GM12873 (cell line): ENCODE measurements at regions not wholly inside any gene's neighbourhood (a gene's known extent, or its start where the extent isn't known, plus 50 kb on each side); places are given as distances from the start of the nearest gene placed in this dataset.

Source experiments
- TF ChIP-seq, protein P1 (sequence below): IDR thresholded peaks from 2 replicates; pipeline ENCODE4 v1.5.1; 2012; ENCODE audit warnings: low read depth, mild to moderate bottlenecking, moderate library complexity, low read length, control low read depth; ENCODE audit not compliant: insufficient read depth; ENCODE audit errors: missing control alignments

GRCh38 chr9:82565188-82565969 lies 497.6 kb downstream of the RASEF start:
- TF ChIP-seq, protein P1, sequence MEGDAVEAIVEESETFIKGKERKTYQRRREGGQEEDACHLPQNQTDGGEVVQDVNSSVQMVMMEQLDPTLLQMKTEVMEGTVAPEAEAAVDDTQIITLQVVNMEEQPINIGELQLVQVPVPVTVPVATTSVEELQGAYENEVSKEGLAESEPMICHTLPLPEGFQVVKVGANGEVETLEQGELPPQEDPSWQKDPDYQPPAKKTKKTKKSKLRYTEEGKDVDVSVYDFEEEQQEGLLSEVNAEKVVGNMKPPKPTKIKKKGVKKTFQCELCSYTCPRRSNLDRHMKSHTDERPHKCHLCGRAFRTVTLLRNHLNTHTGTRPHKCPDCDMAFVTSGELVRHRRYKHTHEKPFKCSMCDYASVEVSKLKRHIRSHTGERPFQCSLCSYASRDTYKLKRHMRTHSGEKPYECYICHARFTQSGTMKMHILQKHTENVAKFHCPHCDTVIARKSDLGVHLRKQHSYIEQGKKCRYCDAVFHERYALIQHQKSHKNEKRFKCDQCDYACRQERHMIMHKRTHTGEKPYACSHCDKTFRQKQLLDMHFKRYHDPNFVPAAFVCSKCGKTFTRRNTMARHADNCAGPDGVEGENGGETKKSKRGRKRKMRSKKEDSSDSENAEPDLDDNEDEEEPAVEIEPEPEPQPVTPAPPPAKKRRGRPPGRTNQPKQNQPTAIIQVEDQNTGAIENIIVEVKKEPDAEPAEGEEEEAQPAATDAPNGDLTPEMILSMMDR, result no peak

DNA sequence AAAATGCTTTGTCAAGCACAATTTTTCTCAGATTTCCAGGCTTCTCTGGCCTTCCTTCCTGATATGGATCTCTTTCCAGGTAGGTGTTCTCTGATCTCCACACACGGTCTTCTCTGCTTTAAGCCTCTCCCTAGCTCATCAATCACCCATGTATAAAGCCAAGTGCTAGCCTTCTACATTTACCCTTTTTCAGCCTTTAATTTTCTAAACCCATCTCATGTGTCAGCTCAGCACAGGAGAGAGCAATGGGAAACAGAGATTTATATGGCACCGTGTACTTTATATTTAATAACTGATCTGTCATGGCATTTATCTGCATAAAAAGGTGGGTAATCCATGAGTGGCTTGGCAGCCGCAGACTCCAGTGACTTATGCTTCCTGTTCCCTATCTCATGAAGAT lies 495.0 kb downstream of the RASEF start:
- TF ChIP-seq, protein P1, result no peak

DNA sequence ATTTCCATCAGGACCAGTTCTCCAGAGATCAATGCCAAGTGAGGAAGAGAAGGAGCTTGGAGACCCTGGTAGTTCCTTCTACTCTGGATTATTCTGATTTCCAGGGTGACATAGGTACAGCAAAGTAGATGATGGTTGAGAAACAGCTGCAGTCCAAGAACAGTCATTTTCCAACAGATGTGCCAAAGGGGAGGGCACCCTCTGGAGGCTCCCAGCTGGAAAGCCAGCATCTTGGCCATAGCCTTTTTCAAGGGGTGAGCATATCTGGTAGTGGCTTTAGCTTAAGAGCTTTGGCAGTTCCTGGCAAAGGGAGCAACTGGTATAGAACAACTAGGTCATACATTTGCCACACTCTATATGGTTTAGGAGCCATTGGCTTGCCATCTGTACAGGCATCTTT lies 492.7 kb downstream of the RASEF start:
- TF ChIP-seq, protein P1, result no peak

DNA sequence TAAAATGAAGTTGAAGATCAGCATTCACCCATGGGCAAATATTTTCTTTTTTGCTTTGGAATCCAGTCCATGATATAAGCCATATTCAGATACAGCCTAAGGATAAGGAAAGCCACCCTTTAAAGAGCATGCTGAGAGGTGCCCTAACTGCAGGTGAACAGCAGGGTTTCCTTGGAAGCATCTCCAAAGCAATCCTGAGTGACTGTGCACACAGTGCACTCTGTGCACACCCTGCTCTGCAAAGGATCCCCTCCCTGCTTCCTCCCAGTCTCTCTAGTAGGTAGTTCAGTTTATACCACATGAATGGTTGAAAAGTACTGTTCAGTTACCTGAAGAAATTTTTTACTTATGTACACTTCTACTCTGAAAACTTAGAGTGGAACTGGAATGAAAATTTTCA lies 491.4 kb downstream of the RASEF start:
- TF ChIP-seq, protein P1, result no peak

GRCh38 chr9:82572146-82572545 lies 490.8 kb downstream of the RASEF start:
- TF ChIP-seq, protein P1, result no peak

- TF ChIP-seq, protein P1, result no peak
Observed at GRCh38 chr9:82574911-82575310, 488.0 kb downstream of the RASEF start.

- TF ChIP-seq, protein P1, result no peak
Observed at GRCh38 chr9:82580921-82581320, 482.0 kb downstream of the RASEF start.
